Kidney epithelial cell (primary cell): ENCODE measurements at regions not wholly inside any gene's neighbourhood (a gene's known extent, or its start where the extent isn't known, plus 50 kb on each side); places are given as distances from the start of the nearest gene placed in this dataset.

ENCODE experiments used
- DNase-seq: peaks from one replicate; pipeline ENCODE4 v3.0.0-alpha.2; 2010; ENCODE audit warnings: low read depth
- H3K27me3 ChIP-seq: 2 replicates; pipeline ENCODE4 v1.6.0; 2011; ENCODE audit warnings: low read length; ENCODE audit not compliant: control insufficient read depth, insufficient read depth
- H3K36me3 ChIP-seq: 2 replicates; pipeline ENCODE4 v1.5.1; 2011; ENCODE audit warnings: low read length; ENCODE audit not compliant: control insufficient read depth, insufficient read depth
- H3K4me3 ChIP-seq: 2 replicates; pipeline ENCODE4 v1.5.1; 2011; ENCODE audit warnings: low read depth, mild to moderate bottlenecking, control low read depth, low read length
- CTCF ChIP-seq: IDR thresholded peaks from 2 replicates; pipeline ENCODE4 v1.5.1; 2011; ENCODE audit warnings: mild to moderate bottlenecking, moderate library complexity, low read length, control low read depth, inconsistent platforms; ENCODE audit not compliant: insufficient read depth, poor library complexity, severe bottlenecking

- Histone ChIP-seq H3K36me3 (no peaks in the 10 kb centered on the region), H3K27me3 (no peaks in the 10 kb centered on the region), H3K4me3 (no peak overlapping the region)
- TF ChIP-seq CTCF = no peak
- no peak for DNase-seq
These were observed 188.0 kb upstream of the RPL34 start for GRCh38 chr4:108432418-108432817.

GRCh38 chr4:108431986-108432385 is 188.4 kb upstream of the RPL34 start:
- Histone ChIP-seq H3K27me3 (no peaks in the 10 kb centered on the region), H3K36me3 (no peaks in the 10 kb centered on the region), H3K4me3 (no peak overlapping the region)
- no peak for DNase-seq
- no peak for TF ChIP-seq CTCF

- DNase-seq = no peak
- no peaks in the 10 kb centered on the region for H3K27me3 ChIP-seq
- TF ChIP-seq CTCF = no peak
These were observed 189.5 kb upstream of the RPL34 start for GRCh38 chr4:108430921-108431320.

DNA sequence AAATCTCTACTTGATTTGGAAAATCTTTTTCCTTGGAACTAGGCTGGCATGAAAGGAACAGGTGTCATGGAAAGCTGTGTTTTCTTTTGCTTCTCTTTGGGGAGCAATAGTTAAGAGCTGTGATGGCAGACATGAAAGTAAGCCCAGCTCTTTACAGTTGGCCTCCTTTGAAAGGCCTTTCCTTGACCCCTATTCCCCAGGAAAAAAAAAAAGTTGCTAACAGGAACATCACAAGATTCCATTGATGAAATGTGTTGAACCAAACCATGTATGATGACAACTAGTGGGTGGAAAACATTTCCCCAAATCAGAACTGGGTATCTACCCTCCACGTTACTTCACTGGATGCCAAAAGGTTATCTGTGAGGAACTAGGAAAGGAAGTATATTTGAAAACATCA is 190.7 kb upstream of the RPL34 start:
- Histone ChIP-seq H3K36me3 (no peaks in the 10 kb centered on the region), H3K27me3 (no peaks in the 10 kb centered on the region), H3K4me3 (no peak overlapping the region)
- TF ChIP-seq CTCF = no peak
- DNase-seq = no peak

More at GRCh38 chr4:108430921-108431320, 189.5 kb upstream of the RPL34 start:
- H3K36me3 ChIP-seq = no peaks in the 10 kb centered on the region
- H3K4me3 ChIP-seq = no peak overlapping the region

- no peaks in the 10 kb centered on the region for H3K36me3 ChIP-seq
- no peak for TF ChIP-seq CTCF
- no peak overlapping the region for H3K4me3 ChIP-seq
- H3K27me3 ChIP-seq = no peaks in the 10 kb centered on the region
- DNase-seq = no peak
These were observed 191.5 kb upstream of the RPL34 start for GRCh38 chr4:108428923-108429322.

DNA sequence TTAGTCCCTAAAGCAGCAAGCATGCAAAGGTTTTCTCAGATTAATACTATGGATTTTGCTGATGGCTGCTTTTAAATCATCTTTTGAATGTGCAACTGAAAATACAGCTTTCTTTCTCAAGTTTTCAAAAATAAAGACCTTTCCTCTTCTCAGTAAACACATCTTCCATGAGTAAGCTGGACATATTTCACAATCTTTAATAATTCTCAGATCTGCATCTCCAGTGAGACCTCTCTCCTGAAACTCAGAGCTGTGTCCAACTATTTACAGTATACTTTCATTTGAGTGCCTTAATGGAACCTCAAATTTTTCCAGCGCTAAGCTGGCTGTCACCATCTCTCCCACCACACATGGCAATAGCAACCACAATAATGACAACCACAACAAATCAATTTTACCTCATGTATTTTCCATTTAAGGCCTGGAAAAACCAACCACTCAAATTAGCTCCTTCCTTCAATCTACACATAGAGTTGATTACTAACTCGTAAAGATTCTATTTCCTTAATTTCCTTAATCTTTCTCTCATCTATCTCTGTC is 192.4 kb upstream of the RPL34 start:
- H3K36me3 ChIP-seq = no peaks in the 10 kb centered on the region
- TF ChIP-seq CTCF = no peak
- DNase-seq = no peak
- no peak overlapping the region for H3K4me3 ChIP-seq
- H3K27me3 ChIP-seq = no peaks in the 10 kb centered on the region
